HG03135 (cell line): ENCODE measurements at regions not wholly inside any gene's neighbourhood (a gene's known extent, or its start where the extent isn't known, plus 50 kb on each side); places are given as distances from the start of the nearest gene placed in this dataset.
"Not testable (repeated sequence)": the region's sequence is repeated elsewhere in the genome, so short reads cannot be mapped to it uniquely, and the experiment has no call there.

Experiments used
- ATAC-seq: cut with Tn5 transposase; IDR thresholded peaks from one replicate; pipeline ENCODE4 v1.9.1; 2021; ENCODE audit warnings: mild to moderate bottlenecking, moderate library complexity; ENCODE audit not compliant: unreplicated experiment

- no peak for ATAC-seq
These were observed 441.2 kb downstream of the BTG1 start for GRCh38 chr12:91704446-91704845.

GRCh38 chr12:91703491-91704283 lies 442.0 kb downstream of the BTG1 start:
- ATAC-seq, result no peak

GRCh38 chr12:91702843-91703425 lies 442.7 kb downstream of the BTG1 start:
- ATAC-seq, result no peak

DNA sequence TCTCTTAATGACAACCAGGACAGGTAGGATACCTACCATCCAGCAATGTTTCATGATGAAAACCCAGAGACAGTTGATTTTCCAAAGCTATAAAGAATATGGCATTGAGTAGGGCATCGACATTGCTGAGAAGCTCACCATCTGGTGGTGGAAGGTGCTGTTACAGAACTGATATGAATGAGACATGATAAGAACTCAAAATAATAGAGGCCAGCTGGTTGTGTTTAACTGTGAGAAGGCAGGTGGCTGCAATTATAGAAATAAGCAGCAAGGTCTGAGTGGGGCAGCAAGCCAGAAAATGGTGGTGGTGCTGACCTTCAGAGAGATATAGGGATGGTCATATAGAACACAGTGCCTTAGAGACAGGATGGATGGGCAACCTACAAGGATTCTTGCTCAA lies 449.7 kb downstream of the BTG1 start:
- no peak for ATAC-seq

DNA sequence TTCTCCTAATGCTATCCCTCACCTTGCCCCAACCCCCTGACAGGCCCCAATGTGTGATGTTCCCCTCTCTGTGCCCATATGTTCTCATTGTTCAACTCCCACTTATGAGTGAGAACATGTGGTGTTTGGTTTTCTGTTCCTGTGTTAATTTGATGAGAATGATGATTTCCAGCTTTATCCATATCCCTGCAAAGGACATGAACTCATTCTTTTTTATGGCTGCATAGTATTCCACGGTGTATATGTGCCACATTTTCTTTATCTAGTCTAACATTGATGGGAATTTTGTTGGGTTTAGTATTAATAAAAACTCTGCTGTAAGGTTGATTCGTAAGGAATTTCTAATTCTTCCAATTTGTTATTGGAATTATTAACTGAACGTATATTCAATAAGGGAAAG lies 450.2 kb downstream of the BTG1 start:
- ATAC-seq, result not testable (repeated sequence)

GRCh38 chr12:91690531-91690930 lies 455.1 kb downstream of the BTG1 start:
- ATAC-seq, result no peak

GRCh38 chr12:91687052-91688017 lies 458.3 kb downstream of the BTG1 start:
- ATAC-seq, result no peak

DNA sequence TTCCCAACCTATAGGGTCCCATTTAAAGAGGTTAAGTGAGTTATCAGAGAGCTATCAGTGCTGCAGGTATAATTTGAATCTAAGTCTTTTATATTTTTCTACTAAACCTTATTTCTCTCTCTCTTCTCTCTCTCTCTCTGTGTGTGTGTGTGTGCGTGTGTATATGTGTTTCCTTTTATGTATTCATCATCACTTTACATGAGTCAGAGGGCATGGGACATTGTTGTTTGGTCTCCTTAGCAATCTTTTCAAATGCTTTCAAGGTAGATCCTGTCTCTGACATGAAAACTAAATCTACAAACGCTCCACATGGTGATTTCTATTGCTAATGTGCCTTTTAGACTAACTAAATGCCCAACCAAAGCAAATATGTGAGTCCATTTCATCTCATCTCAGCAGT lies 459.7 kb downstream of the BTG1 start:
- no peak for ATAC-seq

DNA sequence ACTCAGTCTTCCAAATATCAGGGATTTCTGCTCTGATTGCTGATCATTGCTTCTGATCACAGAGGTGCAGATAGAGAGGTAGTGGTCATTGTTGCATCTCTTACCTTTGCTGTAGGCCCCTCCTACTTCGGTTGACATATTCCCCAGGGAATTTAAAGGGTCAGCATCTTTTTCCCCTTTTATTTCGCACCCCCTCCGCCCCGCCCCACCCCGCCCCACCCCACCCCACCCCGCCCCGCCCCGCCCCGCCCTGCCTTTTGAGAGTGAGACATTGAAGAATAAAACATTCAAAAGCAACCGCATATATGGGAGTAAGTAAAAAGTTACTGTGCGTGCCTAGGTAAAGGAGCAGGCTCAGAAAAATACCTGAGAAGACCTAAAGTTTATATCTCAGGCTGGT lies 463.9 kb downstream of the BTG1 start:
- no peak for ATAC-seq

GRCh38 chr12:91680864-91681263 lies 464.8 kb downstream of the BTG1 start:
- ATAC-seq, result no peak

DNA sequence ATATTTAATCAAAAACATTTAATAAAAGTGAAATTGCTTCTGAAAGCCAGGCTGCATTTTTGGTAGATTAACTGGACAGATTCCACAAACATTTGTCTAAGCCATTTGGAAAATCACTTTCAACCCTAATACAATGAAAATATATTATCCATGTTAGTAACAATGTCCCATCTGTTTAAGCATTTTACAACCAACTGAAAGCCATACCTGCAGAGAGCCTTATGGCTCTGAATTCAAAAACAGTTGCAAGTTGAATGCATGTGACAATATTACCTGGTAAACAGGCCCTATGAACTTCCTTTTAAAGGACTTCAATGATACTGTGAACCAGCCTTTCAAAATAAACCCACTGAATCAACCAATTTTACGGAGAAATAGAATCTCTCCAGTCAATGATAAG lies 468.1 kb downstream of the BTG1 start:
- ATAC-seq, result no peak

GRCh38 chr12:91675401-91675800 lies 470.2 kb downstream of the BTG1 start:
- ATAC-seq, result no peak

DNA sequence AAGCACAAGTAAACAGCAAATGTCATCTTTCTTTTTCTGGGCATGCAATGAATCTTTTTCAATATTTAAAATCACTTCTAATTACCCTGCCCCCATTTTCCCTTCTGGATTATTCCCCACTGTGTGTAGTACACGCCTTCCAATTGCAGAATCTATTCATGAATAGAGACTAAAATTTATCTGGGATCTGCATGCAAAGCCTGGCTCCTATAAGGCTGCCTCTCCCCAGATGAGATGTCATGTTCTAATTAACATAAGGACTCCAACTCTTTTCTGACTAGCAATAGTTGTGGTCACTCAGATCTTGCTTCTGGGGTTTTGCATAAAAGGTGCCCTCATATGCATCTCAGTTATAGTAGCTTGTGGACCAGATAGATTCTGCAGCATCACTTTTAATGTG lies 473.5 kb downstream of the BTG1 start:
- ATAC-seq, result no peak

DNA sequence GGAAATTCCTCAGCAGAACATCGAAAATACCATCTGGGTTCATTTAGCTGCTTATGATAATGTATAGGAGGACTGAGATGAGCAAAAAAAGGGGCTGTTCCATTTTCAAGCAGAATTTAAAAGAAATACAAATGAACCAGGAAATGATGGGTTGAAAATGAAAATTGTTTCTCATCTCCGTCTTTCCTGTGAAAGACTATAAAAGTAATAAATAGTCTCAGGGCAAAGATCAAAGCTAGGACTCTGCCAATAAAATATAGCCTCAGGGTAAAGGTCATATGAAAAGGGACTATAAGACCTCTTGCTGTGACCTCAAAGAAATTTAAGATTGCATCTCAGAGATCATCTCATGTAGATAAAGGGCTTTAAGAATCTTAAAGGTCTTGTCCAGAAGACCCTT lies 478.0 kb downstream of the BTG1 start:
- no peak for ATAC-seq

DNA sequence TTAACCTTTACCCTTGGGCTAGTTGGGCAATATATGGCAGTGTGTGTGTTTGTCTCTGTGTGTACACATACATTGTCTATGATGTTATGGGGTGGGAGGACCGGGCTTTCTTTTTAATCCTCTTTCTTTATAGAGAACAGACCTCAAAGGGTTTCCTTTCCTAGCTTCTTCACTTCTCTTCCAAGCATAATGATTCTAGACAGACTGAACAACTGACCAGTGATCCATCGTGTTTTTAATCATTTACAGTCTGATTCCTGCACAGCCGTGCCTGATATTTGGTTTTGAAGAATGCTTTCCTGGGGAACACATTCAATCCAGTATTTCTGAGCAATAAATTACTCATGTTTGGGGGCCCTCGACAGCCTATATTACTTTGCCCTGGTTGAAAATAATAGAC lies 481.1 kb upstream of the DCN start:
- ATAC-seq, result no peak

DNA sequence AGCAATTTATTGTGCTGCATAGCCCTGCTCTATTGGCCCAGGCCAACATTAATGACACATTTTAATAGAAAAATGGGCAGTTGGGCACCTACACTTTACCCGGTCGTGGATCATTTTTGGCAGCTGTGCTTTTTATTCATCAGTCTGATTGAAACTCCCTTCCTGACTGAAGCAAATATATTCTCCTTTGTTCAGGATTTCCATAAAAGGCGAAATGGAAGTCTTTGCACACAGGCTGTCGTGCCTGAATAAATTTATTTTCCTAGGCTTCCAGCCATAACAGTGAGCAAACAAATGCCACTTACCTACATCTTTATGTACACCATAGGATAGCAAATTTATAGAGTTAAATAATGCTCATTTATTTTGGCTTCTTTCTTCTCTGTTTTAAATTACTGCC lies 480.7 kb upstream of the DCN start:
- ATAC-seq, result no peak

DNA sequence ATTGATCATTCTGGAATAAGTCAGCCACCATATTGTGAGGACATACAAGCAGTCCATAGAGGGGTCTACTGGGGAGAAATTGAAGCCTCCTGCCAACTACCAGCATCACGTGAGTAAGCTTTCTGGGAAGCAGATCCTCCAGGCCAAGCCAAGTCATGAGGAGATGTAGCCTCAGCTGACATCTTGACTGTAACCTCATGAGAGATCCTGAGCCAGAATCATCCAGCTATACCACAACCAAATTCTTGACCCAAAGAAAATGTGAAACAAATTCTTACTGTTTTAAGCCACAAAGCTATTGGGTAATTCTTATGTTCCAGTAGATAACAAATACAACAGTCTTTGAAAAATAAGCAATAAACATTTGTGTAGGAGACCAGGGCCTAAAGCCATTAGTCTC lies 479.4 kb upstream of the DCN start:
- no peak for ATAC-seq

GRCh38 chr12:91657032-91657431 lies 474.4 kb upstream of the DCN start:
- no peak for ATAC-seq

DNA sequence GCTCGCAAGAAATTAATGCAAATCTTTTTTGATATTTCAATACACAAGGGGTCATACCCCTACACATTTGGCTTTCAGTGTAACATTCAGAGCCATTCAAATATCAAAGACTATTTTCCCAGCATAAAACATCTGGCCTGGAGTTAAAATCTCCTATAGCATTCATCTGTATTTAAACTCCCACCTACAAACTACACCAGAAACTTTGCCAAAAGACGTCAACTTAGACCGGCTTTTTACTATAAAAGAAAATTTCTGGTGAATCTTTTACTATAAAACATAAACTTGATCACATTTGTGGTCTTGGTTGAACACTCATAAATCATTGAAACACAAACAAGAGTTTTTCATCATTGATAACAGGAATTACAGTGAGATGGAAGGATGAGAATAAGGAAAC lies 473.3 kb upstream of the DCN start:
- no peak for ATAC-seq

GRCh38 chr12:91654087-91654486 lies 471.5 kb upstream of the DCN start:
- ATAC-seq, result no peak

GRCh38 chr12:91651728-91652127 lies 469.1 kb upstream of the DCN start:
- ATAC-seq, result no peak

GRCh38 chr12:91643763-91644162 lies 461.1 kb upstream of the DCN start:
- no peak for ATAC-seq
